ENCODE measurements at regions not wholly inside any gene's neighbourhood (a gene's known extent, or its start where the extent isn't known, plus 50 kb on each side); places are given as distances from the start of the nearest gene placed in this dataset.

- no peaks in the 10 kb centered on the region for H3K36me3 ChIP-seq
- no peaks in the 10 kb centered on the region for H3K9me3 ChIP-seq
- intact Hi-C loops (cut with DNase I): no loop called here
- DNase-seq (ENCODE audit: low spot score): no peak
- TF ChIP-seq POLR2A (IDR thresholded peaks at IDR 0.05): no peak
- no peak for TF ChIP-seq CTCF (IDR thresholded peaks at IDR 0.05)
- TF ChIP-seq POLR2AphosphoS5 (IDR thresholded peaks at IDR 0.05): no peak
- H3K27me3 ChIP-seq (replicated peaks; ENCODE audit: insufficient read depth): no peaks in the 10 kb centered on the region
- H3K27ac ChIP-seq: no peak overlapping the region
- no peaks in the 10 kb centered on the region for H3K4me1 ChIP-seq (replicated peaks)
- no peak overlapping the region for H3K4me3 ChIP-seq
Measured at GRCh38 chr3:28172748-28173147, 68.7 kb upstream of the CMC1 start.

DNA sequence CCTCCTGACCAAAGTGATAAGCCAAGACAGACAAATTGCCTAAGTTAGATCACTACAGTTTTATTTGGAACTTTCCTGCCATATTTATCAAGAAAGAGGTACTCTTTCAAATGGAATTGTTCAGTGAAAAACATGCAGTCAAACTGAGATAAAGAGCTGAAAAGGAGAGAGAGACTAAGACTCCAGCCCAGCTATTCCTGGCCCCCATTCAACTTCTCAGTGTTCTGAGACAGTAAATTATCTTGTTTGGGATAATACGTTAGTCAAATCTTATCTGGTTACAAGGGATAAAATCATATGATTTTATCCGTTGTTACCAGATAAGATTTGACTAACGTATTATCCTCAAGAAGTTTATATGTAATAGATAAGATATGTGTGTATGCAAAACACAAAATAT is 67.6 kb upstream of the CMC1 start:
- Histone ChIP-seq H3K27ac (no peak overlapping the region), H3K4me3 (no peak overlapping the region), H3K9me3 (no peaks in the 10 kb centered on the region), H3K4me1 (replicated peaks) (no peaks in the 10 kb centered on the region), H3K36me3 (no peaks in the 10 kb centered on the region), H3K27me3 (replicated peaks; ENCODE audit: insufficient read depth) (no peaks in the 10 kb centered on the region)
- WGBS: 19% methylated on average over 3 of the region's 3 CpGs
- no peak for DNase-seq (ENCODE audit: low spot score)
- intact Hi-C loops (cut with DNase I): no loop called here
- no peak for TF ChIP-seq CTCF (IDR thresholded peaks at IDR 0.05)
- TF ChIP-seq POLR2A (IDR thresholded peaks at IDR 0.05): no peak
- no peak for TF ChIP-seq POLR2AphosphoS5 (IDR thresholded peaks at IDR 0.05)

DNA sequence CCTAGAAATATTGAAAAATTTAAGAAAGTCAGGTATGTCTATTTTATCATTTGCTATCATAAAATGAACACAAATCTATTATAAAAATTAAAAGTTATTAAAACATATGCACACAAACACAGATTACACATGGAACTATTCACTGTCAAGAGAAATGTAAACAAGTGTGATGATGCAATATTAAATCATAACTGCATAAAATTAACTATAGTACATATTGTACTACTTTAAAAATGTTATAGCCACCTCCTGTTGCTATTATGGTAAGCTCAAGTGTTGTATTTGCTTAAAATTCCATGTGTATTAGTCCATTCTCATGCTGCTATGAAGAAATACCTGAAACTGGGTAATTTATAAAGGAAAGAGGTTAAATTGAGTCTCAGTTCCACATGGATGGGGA is 54.7 kb upstream of the CMC1 start:
- Histone ChIP-seq H3K27me3 (replicated peaks; ENCODE audit: insufficient read depth) (no peaks in the 10 kb centered on the region), H3K9me3 (no peaks in the 10 kb centered on the region), H3K4me3 (no peak overlapping the region), H3K4me1 (replicated peaks) (no peaks in the 10 kb centered on the region), H3K36me3 (no peaks in the 10 kb centered on the region), H3K27ac (no peak overlapping the region)
- TF ChIP-seq POLR2A (IDR thresholded peaks at IDR 0.05) (no peak), POLR2AphosphoS5 (IDR thresholded peaks at IDR 0.05) (no peak), CTCF (IDR thresholded peaks at IDR 0.05) (no peak)
- intact Hi-C loops (cut with DNase I): no loop called here
- no peak for DNase-seq (ENCODE audit: low spot score)

- WGBS: 93% methylated on average over 2 of the region's 2 CpGs
- intact Hi-C loops (cut with DNase I): no loop called here
- Histone ChIP-seq H3K4me3 (no peak overlapping the region), H3K27ac (no peak overlapping the region), H3K27me3 (replicated peaks; ENCODE audit: insufficient read depth) (no peaks in the 10 kb centered on the region), H3K9me3 (no peaks in the 10 kb centered on the region), H3K4me1 (replicated peaks) (no peaks in the 10 kb centered on the region), H3K36me3 (no peaks in the 10 kb centered on the region)
- DNase-seq (ENCODE audit: low spot score): no peak
- TF ChIP-seq CTCF (IDR thresholded peaks at IDR 0.05): no peak
- no peak for TF ChIP-seq POLR2AphosphoS5 (IDR thresholded peaks at IDR 0.05)
- no peak for TF ChIP-seq POLR2A (IDR thresholded peaks at IDR 0.05)
Measured at GRCh38 chr3:28188686-28189085, 52.7 kb upstream of the CMC1 start.

- TF ChIP-seq POLR2A (IDR thresholded peaks at IDR 0.05) (no peak), POLR2AphosphoS5 (IDR thresholded peaks at IDR 0.05) (no peak), CTCF (IDR thresholded peaks at IDR 0.05) (no peak)
- 89% methylated on average over 2 of the region's 2 CpGs for WGBS
- no peak for DNase-seq (ENCODE audit: low spot score)
- intact Hi-C loops (cut with DNase I): no loop called here
- Histone ChIP-seq H3K4me3 (no peak overlapping the region), H3K27ac (no peak overlapping the region), H3K9me3 (no peaks in the 10 kb centered on the region), H3K36me3 (no peaks in the 10 kb centered on the region), H3K27me3 (replicated peaks; ENCODE audit: insufficient read depth) (no peaks in the 10 kb centered on the region), H3K4me1 (replicated peaks) (no peaks in the 10 kb centered on the region)
Measured at GRCh38 chr3:28191363-28191762, 50.1 kb upstream of the CMC1 start.

Data from prostate gland (tissue), 2 donors.